GM12891 (cell line): ENCODE measurements at regions not wholly inside any gene's neighbourhood (a gene's known extent, or its start where the extent isn't known, plus 50 kb on each side); places are given as distances from the start of the nearest gene placed in this dataset.

ENCODE experiments used
- POLR2A ChIP-seq: IDR thresholded peaks from 2 replicates; pipeline ENCODE4 v1.6.1; 2011; ENCODE audit warnings: low read depth, low read length, control low read depth
- POLR2AphosphoS5 ChIP-seq: IDR thresholded peaks from 2 replicates; pipeline ENCODE4 v1.6.1; 2011; ENCODE audit warnings: low read depth, low read length, control low read depth
- TAF1 ChIP-seq: IDR thresholded peaks from 2 replicates; pipeline ENCODE4 v1.6.1; 2011; ENCODE audit warnings: low read depth, low read length, control low read depth

GRCh38 chrX:103151799-103152198 is 58.9 kb upstream of the NXF3 start:
- TF ChIP-seq POLR2AphosphoS5 = no peak
- no peak for TF ChIP-seq POLR2A
- no peak for TF ChIP-seq TAF1
